MM.1S (cell line): ENCODE measurements at regions not wholly inside any gene's neighbourhood (a gene's known extent, or its start where the extent isn't known, plus 50 kb on each side); places are given as distances from the start of the nearest gene placed in this dataset.

Experiments used
- DNase-seq: peaks from one replicate; pipeline ENCODE4 v3.0.0-alpha.2; 2015
- H2AFZ ChIP-seq: fragments of 300-600 bp; sonication (generic); 2 replicates; pipeline ENCODE4 v1.6.0; 2016; ENCODE audit warnings: antibody characterized with exemption, low read length
- H3F3A ChIP-seq: fragments of 300-600 bp; sonication (generic); 2 replicates; pipeline ENCODE4 v1.6.1; 2016; ENCODE audit warnings: mild to moderate bottlenecking, antibody characterized with exemption, low read length, moderate library complexity, mixed read lengths; ENCODE audit not compliant: insufficient read depth
- H3K27ac ChIP-seq: fragments of 300-600 bp; sonication (generic); 2 replicates; pipeline ENCODE4 v1.5.1; 2016; ENCODE audit warnings: mild to moderate bottlenecking, low read length
- H3K27me3 ChIP-seq: fragments of 300-600 bp; sonication (generic); replicated peaks from 2 replicates; pipeline ENCODE4 v1.6.0; 2016; ENCODE audit warnings: low read length; ENCODE audit not compliant: insufficient read depth
- H3K36me3 ChIP-seq: fragments of 300-600 bp; sonication (generic); replicated peaks from 2 replicates; pipeline ENCODE4 v1.6.1; 2016; ENCODE audit warnings: mild to moderate bottlenecking, low read length, mixed read lengths; ENCODE audit not compliant: insufficient read depth
- H3K4me1 ChIP-seq: fragments of 300-600 bp; sonication (generic); 2 replicates; pipeline ENCODE4 v1.6.1; 2016; ENCODE audit warnings: low read length, mixed read lengths
- H3K4me2 ChIP-seq: fragments of 300-600 bp; sonication (generic); 2 replicates; pipeline ENCODE4 v1.6.0; 2016; ENCODE audit warnings: low read depth, low read length
- H3K4me3 ChIP-seq: fragments of 300-600 bp; sonication (generic); 2 replicates; pipeline ENCODE4 v1.5.1; 2016; ENCODE audit warnings: low read length, mixed read lengths
- H3K79me2 ChIP-seq: fragments of 300-600 bp; sonication (generic); 2 replicates; pipeline ENCODE4 v1.6.1; 2016; ENCODE audit warnings: mixed run types, low read length, mixed read lengths
- H3K9ac ChIP-seq: fragments of 300-600 bp; sonication (generic); 2 replicates; pipeline ENCODE4 v1.6.1; 2016; ENCODE audit warnings: low read length, mixed read lengths
- H3K9me2 ChIP-seq: fragments of 300-600 bp; sonication (generic); replicated peaks from 2 replicates; pipeline ENCODE4 v1.6.1; 2016; ENCODE audit warnings: mild to moderate bottlenecking, low read length, mixed read lengths; ENCODE audit not compliant: insufficient read depth
- H3K9me3 ChIP-seq: fragments of 300-600 bp; sonication (generic); replicated peaks from 2 replicates; pipeline ENCODE4 v1.6.1; 2016; ENCODE audit warnings: mild to moderate bottlenecking, low read length, mixed read lengths; ENCODE audit not compliant: insufficient read depth
- H4K20me1 ChIP-seq: fragments of 300-600 bp; sonication (generic); 2 replicates; pipeline ENCODE4 v1.6.1; 2016; ENCODE audit warnings: mild to moderate bottlenecking, low read length, moderate library complexity, mixed read lengths; ENCODE audit not compliant: insufficient read depth
- CTCF ChIP-seq: fragments of 300-600 bp; sonication (generic); IDR thresholded peaks from 2 replicates; pipeline ENCODE4 v1.5.1; 2016; ENCODE audit warnings: antibody characterized with exemption, low read length, mixed read lengths
- EZH2 ChIP-seq: fragments of 300-600 bp; sonication (generic); optimal IDR thresholded peaks from 2 replicates; pipeline ENCODE3; 2017; ENCODE audit warnings: low read depth, mild to moderate bottlenecking, antibody characterized with exemption, low read length, mixed read lengths
- EZH2phosphoT487 ChIP-seq: fragments of 300-600 bp; sonication (generic); IDR thresholded peaks from 2 replicates; pipeline ENCODE4 v1.6.1; 2018; ENCODE audit warnings: antibody characterized with exemption, low read length

GRCh38 chr3:115502128-115502527 is 121.2 kb upstream of the GAP43 start:
- Histone ChIP-seq H3K27ac (no peak overlapping the region), H3K4me3 (no peak overlapping the region), H3F3A (no peaks in the 10 kb centered on the region), H4K20me1 (no peaks in the 10 kb centered on the region), H3K9me3 (no peaks in the 10 kb centered on the region), H3K36me3 (no peaks in the 10 kb centered on the region), H3K9ac (no peak overlapping the region), H3K4me1 (no peaks in the 10 kb centered on the region), H2AFZ (no peak overlapping the region), H3K79me2 (no peaks in the 10 kb centered on the region), H3K27me3 (no peaks in the 10 kb centered on the region), H3K4me2 (no peak overlapping the region), H3K9me2 (no peaks in the 10 kb centered on the region)
- no peak for TF ChIP-seq EZH2
- TF ChIP-seq CTCF = no peak
- TF ChIP-seq EZH2phosphoT487 = no peak
- no peak for DNase-seq

- H2AFZ ChIP-seq = no peak overlapping the region
- H3K79me2 ChIP-seq = no peaks in the 10 kb centered on the region
- no peaks in the 10 kb centered on the region for H3K36me3 ChIP-seq
- no peak overlapping the region for H3K9ac ChIP-seq
- H3K9me2 ChIP-seq = no peaks in the 10 kb centered on the region
- no peaks in the 10 kb centered on the region for H3K9me3 ChIP-seq
- H3K4me2 ChIP-seq = no peak overlapping the region
- H3K4me1 ChIP-seq = no peaks in the 10 kb centered on the region
- TF ChIP-seq EZH2 = no peak
- no peak for TF ChIP-seq CTCF
- no peak for TF ChIP-seq EZH2phosphoT487
- no peaks in the 10 kb centered on the region for H3F3A ChIP-seq
- H3K27ac ChIP-seq = no peak overlapping the region
- H3K4me3 ChIP-seq = no peak overlapping the region
- H4K20me1 ChIP-seq = no peaks in the 10 kb centered on the region
- no peak for DNase-seq
- H3K27me3 ChIP-seq = no peaks in the 10 kb centered on the region
Observed at GRCh38 chr3:115503394-115503793, 119.9 kb upstream of the GAP43 start.

GRCh38 chr3:115508562-115508961 is 114.7 kb upstream of the GAP43 start:
- H3K27me3 ChIP-seq = no peaks in the 10 kb centered on the region
- no peaks in the 10 kb centered on the region for H3K79me2 ChIP-seq
- no peaks in the 10 kb centered on the region for H3K4me1 ChIP-seq
- H3K27ac ChIP-seq = no peak overlapping the region
- DNase-seq = no peak
- H4K20me1 ChIP-seq = no peaks in the 10 kb centered on the region
- H3K4me2 ChIP-seq = no peak overlapping the region
- H2AFZ ChIP-seq = no peak overlapping the region
- no peaks in the 10 kb centered on the region for H3F3A ChIP-seq
- H3K36me3 ChIP-seq = no peaks in the 10 kb centered on the region
- no peak overlapping the region for H3K4me3 ChIP-seq
- no peaks in the 10 kb centered on the region for H3K9me3 ChIP-seq
- no peak for TF ChIP-seq EZH2
- no peak for TF ChIP-seq EZH2phosphoT487
- TF ChIP-seq CTCF = no peak
- H3K9ac ChIP-seq = no peak overlapping the region
- no peaks in the 10 kb centered on the region for H3K9me2 ChIP-seq
